ENCODE measurements at regions not wholly inside any gene's neighbourhood (a gene's known extent, or its start where the extent isn't known, plus 50 kb on each side); places are given as distances from the start of the nearest gene placed in this dataset.
A peak's percentile ranks its signal among the peaks of the same experiment; 100 is the strongest.
"Not testable (repeated sequence)": the region's sequence is repeated elsewhere in the genome, so short reads cannot be mapped to it uniquely, and the experiment has no call there.

DNA sequence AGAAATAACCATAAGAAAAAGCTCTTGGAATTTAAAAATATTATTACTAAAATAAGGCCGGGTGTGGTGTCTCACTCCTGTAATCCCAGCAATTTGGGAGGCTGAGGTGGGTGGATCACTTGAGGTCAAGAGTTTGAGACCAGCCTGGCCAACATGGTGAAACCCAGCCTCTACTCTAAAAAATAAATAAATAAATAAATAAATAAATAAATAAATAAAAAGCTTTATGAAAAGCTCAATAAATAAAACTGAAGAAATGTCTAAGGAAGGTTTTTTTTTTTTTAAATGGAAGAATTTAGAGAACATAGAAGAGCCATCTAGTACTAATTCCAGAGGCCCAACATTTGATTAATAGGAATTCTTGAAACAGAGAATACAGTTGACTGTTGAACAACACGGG lies 249.1 kb upstream of the PROX1 start:
- DNase-seq: no peak

DNA sequence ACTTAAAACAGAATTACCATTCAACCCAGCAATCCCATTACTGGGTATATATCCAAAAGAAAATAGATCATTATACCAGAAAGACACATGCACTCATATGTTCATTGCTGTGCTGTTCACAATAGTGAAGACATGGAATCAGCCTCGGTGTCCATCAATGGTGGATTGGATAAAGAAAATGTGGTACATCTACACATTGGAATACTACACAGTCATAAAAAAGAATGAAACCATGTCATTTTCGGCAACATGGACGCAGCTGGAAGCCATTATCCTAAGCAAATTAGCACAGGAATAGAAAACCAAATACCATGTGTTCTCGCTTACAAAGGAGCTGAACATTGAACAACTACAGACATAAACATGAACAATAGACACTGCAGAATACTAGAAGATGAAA lies 244.8 kb upstream of the PROX1 start:
- no peak for DNase-seq

DNA sequence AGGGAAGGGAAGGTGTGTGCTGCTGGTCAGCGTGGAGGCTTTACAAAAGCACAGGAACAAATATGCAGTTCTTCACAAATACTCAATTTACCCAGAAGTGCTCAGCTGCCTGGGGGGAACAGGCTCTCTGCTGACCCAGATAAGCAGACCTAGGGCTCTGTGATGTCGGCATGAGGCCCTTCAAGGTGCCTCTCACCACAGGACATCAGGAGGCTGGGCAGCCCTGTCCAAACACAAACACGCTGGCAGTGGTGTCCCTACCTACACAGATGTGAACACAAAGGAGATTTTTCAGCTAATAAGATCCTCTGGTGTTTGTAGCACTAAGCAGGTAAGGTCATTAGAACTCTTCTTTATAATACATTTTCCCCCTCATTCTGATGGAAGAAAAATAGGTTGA lies 243.0 kb upstream of the PROX1 start:
- no peak for DNase-seq

DNA sequence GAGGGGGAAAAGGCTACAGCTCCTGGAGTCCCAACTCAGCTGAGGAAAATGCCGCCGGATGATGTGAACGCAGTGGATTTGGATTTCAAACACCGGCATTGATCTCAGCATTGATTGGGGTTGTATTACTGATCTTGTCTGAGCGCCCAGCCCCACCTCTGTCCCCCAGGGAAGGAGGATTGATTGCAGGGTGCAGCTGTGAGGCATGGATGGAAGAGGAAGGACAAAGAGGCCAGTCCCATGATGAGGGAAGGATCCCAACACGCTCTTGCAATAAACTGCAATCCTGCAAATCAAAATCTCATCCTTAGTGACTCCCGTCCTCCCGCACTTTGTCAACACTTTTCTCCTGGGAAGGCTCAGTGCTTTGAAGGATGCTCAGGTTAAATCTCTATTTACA lies 242.3 kb upstream of the PROX1 start:
- no peak for DNase-seq

DNA sequence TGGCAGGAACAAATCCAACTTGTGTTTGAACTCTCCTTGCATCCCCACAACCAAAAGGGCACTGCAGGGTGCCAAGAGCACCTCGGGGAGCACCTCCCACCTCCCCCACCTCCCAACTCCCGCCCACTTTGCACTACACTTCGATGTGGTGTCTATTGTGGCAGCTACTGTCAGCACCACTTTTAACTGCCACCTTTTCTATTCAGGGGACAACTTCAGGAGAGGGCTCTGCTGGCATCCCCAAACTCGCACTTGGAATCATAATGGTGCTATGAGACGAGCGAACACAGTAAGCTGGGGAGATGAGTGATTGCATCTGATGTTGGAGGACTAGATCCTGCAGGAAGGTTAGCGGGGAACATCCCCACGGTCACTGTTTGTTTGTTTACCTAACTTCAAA lies 238.2 kb upstream of the PROX1 start:
- no peak for DNase-seq

DNA sequence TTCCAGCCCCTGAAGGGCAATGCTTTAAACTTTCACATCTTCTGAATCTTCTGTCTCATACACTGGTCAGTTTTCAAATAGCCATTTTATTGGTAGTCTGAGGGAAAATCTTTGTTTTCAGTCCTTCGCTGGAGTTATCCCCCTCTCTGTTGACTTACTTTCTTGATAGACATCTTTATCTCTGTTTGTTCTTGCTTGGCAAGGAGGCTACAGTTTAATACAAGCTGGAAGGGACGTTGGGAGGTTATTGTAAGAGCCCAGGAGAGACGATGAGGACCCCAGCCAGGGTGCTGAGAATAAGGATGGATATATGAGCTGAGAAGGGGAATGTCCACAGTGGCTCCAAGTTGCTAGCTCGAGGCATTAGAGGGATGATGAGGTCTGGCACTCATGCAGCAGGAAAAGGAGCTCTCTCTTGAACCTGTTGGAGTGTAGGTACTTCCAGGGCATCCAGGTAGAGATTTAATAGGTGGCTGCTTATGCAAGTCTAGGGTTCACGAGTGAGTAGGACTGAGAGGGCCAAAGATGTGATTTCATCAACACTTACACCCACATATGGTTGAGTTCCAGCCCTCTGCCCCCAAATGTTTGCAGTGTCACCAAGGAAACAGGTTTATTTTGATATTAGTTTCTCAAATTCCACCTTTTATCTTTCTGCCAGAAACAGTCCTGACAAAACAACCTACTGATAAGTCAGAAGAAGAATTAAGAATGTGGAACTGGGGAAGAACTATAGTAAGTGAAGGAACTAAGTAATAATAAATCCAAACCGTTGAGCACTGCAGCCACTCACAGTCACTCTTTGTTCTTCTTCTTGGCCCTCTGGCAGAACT lies 237.3 kb upstream of the PROX1 start:
- no peak for DNase-seq

DNA sequence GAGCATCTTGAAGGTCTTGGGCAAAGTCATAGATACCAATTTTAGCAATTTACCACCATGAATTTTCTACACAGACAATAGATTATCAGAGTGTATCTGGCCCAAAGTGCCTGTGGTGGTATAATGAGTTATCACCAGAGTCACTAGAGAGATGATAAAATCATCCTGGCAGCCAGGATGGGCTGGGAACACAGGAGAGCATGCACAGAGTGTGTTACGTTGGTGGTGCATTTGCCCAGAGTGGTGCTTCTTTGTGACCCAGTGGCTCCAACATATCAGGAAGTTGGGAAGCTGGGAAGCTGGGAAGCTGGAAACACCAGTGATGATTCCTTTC lies 236.7 kb upstream of the PROX1 start:
- no peak for DNase-seq

DNA sequence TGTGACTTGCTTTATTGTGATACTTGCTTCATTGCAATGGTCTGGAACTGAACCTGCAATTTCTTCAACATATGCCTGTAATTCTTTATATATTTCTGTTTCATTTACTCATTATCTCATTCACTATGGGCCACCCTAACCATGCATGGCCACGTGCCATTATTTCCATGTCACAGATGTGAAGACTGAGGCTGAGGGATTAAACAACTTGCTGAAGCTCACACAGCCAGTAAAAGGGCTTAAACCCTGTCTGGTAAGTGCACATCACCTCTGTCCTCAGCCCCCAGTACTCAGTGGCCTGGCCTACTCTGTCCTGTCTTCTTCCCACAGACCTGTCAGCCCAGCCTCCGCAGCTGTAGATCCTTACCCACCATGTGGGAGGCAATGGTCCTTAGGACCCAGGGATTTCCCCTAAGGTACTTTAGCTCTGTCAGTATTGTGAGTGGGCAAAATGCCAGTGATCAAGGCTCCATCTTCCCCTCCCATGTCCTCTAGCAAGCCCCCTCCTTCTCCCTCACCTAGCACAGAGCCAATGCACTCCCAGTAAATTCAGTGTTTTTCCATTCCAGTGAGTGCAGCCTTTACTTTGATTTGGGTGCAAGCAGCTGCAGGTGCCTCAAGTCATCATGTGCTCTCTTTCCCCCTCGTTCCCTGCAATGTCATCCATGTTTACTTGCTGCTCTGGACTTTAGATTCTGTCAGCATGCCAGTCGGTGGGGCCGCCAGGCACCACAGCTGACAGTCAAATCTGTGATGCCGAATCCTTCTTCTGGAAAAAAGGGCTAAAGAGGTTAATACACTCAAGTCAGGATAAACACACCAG lies 228.2 kb upstream of the PROX1 start:
- DNase-seq: no peak

DNA sequence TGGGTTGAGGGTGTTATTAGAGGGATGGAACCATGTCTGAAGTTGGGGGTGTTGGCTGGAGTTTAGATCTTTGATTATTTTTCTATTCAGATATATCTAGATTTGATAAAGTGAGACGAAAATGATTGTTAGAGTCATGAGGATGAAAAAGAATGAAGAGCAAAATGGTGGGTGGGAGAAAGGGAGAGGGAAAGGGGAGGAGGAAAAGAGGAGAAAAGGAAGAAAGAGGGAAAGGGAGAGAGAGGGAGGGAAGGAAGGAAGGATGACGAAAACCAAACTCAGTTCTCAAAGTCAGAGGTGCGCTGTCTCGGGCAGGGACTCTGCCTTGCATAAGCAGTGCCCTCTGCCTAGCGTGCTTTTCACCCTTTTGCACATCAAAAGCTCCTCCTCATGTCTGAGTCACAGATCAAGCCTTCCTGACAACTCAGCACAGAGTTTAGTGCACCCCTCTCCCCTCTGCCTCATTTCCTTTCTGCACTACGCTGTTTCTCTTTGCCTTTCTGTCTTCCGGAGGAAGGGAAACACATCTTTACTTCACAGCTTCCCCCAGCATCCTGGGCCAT lies 225.8 kb upstream of the PROX1 start:
- DNase-seq: peak in 1 of 2 donors; percentile 28

DNA sequence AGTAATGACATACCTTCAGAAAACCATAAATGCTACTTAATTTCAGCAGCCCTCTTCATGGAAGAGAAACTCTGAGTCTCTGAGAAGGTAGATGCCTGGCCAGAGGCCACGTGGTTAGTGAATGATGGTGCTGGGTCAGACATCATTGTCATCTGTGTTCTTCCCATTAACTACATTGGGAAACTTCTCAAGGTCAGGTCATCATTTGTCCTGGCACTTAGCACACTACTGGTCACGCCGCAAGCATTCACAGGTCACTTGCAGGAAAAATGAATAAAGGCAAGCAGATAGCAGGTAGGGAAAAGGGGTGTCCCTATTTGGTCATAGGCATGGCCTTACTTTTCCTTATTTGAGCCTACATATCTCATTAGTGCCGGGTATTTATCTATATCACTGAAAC lies 220.1 kb upstream of the PROX1 start:
- no peak for DNase-seq

DNA sequence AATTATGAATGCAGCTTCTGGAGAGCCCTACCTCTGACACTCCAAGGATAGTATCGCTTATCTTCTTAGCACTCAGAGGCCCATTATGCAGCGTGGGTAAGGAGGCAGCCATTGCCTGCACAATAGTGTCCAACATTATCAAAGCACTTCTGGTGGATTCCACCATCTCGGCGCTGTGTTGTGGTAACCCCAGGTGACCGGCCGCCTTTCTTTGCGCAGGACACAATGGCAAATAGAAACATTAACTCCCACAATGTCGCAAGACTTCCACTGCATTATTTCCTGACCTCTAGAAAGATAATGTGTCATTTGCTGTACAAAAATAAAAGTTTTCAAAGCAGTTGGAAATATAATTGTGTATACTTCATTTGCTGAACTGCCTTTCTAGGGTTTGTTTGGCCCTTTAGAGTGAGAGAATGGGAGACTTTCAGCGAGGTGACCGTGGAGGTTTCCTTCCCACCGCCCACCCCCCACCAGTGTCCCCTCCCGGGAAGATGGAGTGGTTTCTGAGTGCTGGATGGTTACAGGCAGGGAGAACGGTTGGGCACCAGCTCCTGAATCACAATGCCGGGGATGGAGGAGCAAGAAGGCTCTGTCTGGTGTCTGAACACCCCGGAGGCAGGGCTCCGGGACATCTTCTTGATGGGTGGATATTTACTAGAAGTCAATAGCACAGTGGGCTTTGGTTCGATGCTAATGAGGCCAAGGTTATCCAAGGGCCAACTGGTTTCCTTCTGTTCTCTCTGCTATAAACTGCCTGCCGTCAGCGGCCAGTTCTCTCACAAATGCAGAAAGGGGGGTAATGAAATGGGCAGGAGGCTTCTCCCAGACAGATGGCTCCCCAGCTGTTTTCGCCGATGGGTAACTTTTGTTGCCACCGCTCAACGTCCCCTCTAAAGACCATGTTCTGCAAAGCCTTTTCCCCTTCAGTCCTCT lies 215.4 kb upstream of the PROX1 start:
- DNase-seq: no peak

DNA sequence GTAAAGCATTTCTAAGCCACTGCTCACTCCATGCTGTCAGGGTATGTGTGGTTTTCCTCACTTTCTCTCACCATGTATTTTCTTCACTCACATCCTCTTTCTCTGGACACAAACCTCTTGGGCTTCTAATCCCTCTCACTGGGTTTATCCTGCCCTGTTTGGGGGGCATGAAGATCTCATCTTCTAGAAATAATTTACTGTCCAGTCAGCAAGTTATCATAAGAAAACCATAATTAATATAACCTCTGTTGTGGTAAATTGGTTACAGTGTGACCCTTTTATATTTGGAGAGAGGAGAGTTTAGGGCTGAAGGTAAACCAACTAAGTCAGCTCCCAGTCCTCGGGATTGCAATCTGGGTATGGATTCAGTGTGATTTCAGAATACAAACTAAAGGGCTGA lies 213.8 kb upstream of the PROX1 start:
- DNase-seq: no peak

DNA sequence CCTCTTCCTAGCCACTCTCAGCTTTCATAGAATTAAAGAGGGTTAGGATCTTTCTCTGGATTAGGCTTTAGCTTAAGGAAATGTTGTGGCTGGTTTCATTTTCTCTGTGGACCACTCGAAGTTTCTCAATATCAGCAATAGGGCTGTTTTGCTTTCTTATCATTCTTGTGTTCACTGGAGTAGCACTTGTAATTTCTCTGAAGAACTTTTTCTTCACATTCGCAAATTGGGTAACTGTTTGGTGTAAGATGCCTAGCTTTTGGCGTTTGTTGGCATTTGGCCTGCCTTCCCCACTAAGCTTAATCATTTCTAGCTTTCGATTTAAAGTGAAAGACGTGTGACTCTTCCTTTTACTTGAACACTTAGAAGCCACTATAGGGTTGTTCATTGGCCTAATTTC lies 210.8 kb upstream of the PROX1 start:
- DNase-seq: no peak

DNA sequence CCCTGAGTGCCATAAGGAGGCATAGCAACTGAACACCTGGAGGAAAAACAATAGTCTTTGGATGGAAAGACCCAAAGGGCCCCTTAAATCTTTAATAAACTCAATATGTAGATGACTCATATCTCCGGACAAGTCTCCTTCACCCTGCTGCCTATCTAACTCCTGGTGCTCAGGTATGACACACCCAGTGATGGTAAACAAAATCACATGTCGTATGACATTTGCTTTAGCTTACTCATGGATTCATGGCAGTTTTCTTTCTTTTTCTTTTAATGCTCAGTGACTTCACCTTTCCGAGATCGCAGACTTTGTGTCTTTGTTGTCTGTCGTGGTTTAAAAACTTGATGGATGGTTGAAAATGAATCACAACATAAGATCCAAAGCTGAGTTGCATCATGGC lies 208.5 kb upstream of the PROX1 start:
- no peak for DNase-seq

DNA sequence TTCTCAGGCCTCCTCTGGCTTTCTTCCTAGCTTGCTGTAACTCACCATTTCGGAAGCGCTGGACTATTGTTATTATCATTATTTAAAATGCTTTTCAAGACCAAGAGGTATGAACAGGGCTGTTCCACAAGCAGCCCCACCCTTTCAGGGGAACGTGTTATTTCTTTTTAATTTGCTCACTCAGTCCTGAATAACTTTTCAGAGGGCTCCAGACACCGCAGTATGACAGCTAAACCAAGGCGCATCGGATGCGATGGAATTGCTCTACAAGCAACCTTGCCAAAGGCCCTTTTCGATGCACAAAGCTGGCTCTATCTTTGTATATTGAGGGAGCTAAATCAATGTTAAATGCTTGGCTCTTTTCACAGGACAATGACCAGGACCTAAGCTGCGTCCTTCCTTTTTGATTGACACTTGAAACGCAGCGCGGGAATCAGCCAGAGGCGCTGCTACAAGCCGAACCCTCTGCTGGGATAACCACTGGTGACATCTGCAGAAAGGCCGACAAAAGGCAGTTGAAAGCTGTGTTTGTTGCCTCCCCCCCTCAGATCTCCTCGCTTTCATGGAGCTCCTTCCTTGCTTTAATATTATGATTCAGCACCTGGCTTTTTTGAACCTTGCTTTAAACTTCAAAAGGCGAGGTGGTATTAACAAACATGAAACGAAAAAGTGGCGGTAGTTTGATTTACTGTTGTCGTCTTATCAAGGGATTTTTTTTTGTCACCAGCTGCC lies 204.7 kb upstream of the PROX1 start:
- no peak for DNase-seq

DNA sequence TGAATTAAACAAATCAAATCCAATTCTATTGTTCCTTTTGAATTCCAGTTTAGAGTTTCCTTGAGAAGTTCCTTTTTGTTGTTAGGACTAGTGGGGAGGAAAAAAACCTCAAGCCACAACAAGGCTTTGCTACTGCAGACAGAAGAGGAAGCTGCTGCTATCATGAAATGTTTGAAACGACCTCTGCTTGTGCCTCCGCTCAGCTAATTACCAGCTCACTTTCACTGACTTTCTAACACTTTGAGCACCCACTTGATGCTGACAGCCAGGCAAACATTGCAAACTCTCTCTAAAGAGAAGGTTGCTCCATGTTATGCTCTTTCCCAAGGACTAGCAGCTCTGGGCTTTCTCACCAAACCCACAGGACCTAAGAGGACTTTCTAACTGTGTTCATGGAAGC lies 203.9 kb upstream of the PROX1 start:
- DNase-seq: no peak

DNA sequence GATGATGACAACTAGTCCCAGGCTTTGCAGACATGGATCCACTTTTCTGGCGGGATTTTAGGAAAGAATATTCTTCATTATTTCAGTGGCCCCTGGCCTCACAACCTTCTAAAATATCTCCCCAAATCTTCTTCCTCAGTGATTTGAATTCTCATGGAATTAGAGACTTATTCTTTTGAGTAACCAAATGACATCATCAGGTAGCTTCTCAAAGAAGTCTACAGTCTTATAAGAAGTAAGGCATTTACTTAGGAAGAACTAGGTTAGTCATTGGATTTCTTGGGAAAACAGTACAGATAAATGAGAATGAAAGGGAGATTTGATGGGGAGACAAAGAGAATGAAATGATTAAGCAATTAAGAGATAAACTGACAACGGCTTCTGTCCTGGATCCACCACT lies 201.1 kb upstream of the PROX1 start:
- no peak for DNase-seq

DNA sequence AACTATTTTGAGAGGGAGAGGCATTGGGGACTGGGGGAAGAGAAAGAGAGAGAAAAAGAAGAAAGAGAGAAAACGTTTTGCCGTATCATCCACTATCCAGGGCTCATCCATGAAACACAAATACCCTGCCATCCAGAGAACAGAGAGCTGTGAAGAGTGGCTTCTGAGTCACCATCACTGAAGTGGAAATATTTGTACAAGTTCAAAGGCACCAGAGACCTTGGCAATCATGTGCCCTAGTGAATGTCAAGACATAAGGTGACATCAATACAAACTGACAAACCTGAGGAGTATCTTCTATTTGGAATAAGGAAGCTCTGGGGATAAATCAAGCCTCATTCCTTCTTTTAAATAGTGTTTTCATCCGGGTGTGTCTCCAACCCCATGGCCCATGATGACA lies 197.2 kb upstream of the PROX1 start:
- no peak for DNase-seq

DNA sequence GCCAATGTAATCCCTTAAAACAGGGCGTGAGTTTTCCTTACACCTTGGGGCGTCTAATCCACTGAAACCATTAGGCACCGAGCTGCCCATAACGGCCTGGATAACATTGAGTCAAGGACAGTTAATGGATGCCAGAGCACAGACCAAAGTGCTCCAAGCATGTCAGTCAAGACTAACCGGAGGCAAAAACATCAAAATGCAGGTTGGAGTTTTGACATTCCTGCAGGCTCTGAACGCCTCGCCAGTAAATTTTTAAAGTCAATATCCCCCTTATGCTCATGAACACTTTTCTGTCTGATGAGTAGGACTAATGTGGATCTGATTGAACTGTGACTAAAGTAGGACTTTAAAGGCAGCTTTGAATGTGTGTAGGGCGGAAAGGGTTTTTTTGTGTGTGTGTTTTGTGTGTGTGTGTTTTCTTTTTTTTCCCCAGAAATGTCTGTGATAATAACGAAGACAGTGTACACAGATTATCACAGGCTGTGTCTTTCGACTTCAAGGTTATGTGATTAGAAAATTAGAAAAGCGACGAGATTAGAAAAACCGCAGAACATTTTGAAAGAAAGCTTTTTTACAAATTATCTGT lies 194.2 kb upstream of the PROX1 start:
- no peak for DNase-seq

DNA sequence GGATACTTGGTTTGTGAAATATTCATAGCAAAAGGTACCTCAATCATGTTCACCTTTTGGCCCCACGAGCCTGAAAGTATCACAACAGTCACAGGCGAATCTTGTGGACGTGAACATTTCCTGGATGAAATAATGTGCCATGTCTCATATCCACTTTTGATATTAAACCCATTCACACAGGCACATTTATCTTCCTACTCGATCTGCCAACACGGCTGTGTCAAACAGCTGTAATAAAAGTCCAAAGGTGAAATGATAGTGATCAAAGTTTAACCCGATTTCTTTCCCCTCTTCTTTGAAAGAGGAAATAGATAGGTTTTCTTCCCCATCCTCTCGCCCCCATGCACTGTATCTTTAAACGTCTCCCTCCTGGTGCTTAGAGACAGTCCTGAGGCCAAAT lies 191.2 kb upstream of the PROX1 start:
- no peak for DNase-seq

DNA sequence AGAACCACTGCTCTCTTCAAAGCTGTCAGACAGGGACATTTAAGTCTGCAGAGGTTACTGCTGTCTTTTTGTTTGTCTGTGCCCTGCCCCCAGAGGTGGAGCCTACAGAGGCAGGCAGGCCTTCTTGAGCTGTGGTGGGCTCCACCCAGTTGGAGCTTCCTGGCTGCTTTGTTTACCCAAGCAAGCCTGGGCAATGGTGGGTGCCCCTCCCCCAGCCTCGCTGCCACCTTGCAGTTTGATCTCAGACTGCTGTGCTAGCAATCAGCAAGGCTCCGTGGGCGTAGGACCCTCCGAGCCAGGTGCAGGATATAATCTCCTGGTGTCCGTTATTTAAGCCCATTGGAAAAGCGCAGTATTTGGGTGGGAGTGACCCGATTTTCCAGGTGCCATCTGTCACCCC lies 179.5 kb upstream of the PROX1 start:
- DNase-seq: not testable (repeated sequence)

DNA sequence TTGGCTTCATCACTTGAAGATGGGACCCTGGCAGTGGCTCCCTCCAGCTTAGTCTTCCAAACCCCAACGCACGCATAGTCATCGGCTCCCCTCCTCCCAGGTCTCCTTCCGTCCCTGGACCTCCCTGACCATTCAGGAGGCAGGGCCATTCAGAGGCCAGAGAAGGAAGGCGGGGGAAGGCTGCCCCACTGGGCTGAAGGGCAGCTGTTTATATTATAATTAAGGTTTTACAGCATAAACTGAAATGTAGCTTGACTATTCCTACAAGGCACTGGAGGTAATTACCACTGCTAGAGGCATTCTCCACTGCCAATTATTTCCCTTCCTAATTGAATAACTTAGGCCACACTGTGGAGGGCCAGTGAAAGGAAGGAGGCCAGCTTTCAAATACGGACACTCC lies 170.6 kb upstream of the PROX1 start:
- no peak for DNase-seq

Data from CD4-positive, alpha-beta T cell treated with Interleukin-4 for 1 hour (primary cell).